ENCODE measurements at regions not wholly inside any gene's neighbourhood (a gene's known extent, or its start where the extent isn't known, plus 50 kb on each side); places are given as distances from the start of the nearest gene placed in this dataset.

- Histone ChIP-seq H3K27me3 (ENCODE audit: control insufficient read depth, insufficient read depth, low read length) (peaks cover 3% of the 10 kb centered on the region), H3K9me3 (ENCODE audit: control insufficient read depth, low read depth, low read length) (no peaks in the 10 kb centered on the region), H3K4me3 (ENCODE audit: low read length) (no peak overlapping the region), H3K4me1 (ENCODE audit: control insufficient read depth, insufficient read depth, low read length) (no peaks in the 10 kb centered on the region), H3K36me3 (ENCODE audit: control insufficient read depth, insufficient read depth, low read length) (no peaks in the 10 kb centered on the region), H3K27ac (ENCODE audit: low read length) (no peak overlapping the region)
- DNase-seq, result no peak
- no CpG with 5 or more reads among the region's 3 CpGs for WGBS (ENCODE audit: insufficient coverage, low lambda C conversion rate)
Measured at GRCh38 chr2:100643467-100643866, 80.7 kb downstream of the PDCL3 start.

- DNase-seq, result no peak
Measured at GRCh38 chr2:100643906-100644501, 81.2 kb downstream of the PDCL3 start.

GRCh38 chr2:100645695-100646429 lies 83.1 kb downstream of the PDCL3 start:
- peaks cover 3% of the 10 kb centered on the region for H3K27me3 ChIP-seq (ENCODE audit: control insufficient read depth, insufficient read depth, low read length)
- WGBS (ENCODE audit: insufficient coverage, low lambda C conversion rate), result 57% methylated on average over 1 of the region's 8 CpGs

More at GRCh38 chr2:100643906-100644501, 81.2 kb downstream of the PDCL3 start:
- Histone ChIP-seq H3K27ac (ENCODE audit: low read length) (no peak overlapping the region), H3K27me3 (ENCODE audit: control insufficient read depth, insufficient read depth, low read length) (peaks cover 3% of the 10 kb centered on the region), H3K4me1 (ENCODE audit: control insufficient read depth, insufficient read depth, low read length) (no peaks in the 10 kb centered on the region), H3K4me3 (ENCODE audit: low read length) (no peak overlapping the region), H3K9me3 (ENCODE audit: control insufficient read depth, low read depth, low read length) (no peaks in the 10 kb centered on the region), H3K36me3 (ENCODE audit: control insufficient read depth, insufficient read depth, low read length) (no peaks in the 10 kb centered on the region)
- 60% methylated on average over 1 of the region's 6 CpGs for WGBS (ENCODE audit: insufficient coverage, low lambda C conversion rate)

GRCh38 chr2:100647709-100648108 lies 84.9 kb downstream of the PDCL3 start:
- H3K4me1 ChIP-seq (ENCODE audit: control insufficient read depth, insufficient read depth, low read length), result no peaks in the 10 kb centered on the region
- no peaks in the 10 kb centered on the region for H3K9me3 ChIP-seq (ENCODE audit: control insufficient read depth, low read depth, low read length)
- 100% methylated on average over 1 of the region's 1 CpG for WGBS (ENCODE audit: insufficient coverage, low lambda C conversion rate)
- no peak overlapping the region for H3K4me3 ChIP-seq (ENCODE audit: low read length)
- peaks cover 3% of the 10 kb centered on the region for H3K27me3 ChIP-seq (ENCODE audit: control insufficient read depth, insufficient read depth, low read length)
- DNase-seq, result no peak
- H3K27ac ChIP-seq (ENCODE audit: low read length), result no peak overlapping the region
- no peaks in the 10 kb centered on the region for H3K36me3 ChIP-seq (ENCODE audit: control insufficient read depth, insufficient read depth, low read length)

More at GRCh38 chr2:100645695-100646429, 83.1 kb downstream of the PDCL3 start:
- Histone ChIP-seq H3K4me1 (ENCODE audit: control insufficient read depth, insufficient read depth, low read length) (no peaks in the 10 kb centered on the region), H3K4me3 (ENCODE audit: low read length) (no peak overlapping the region), H3K36me3 (ENCODE audit: control insufficient read depth, insufficient read depth, low read length) (no peaks in the 10 kb centered on the region), H3K27ac (ENCODE audit: low read length) (no peak overlapping the region), H3K9me3 (ENCODE audit: control insufficient read depth, low read depth, low read length) (no peaks in the 10 kb centered on the region)
- no peak for DNase-seq

GRCh38 chr2:100650151-100650550 lies 87.4 kb downstream of the PDCL3 start:
- WGBS (ENCODE audit: insufficient coverage, low lambda C conversion rate), result 90% methylated on average over 3 of the region's 3 CpGs
- H3K4me1 ChIP-seq (ENCODE audit: control insufficient read depth, insufficient read depth, low read length), result no peaks in the 10 kb centered on the region
- DNase-seq, result no peak
- H3K9me3 ChIP-seq (ENCODE audit: control insufficient read depth, low read depth, low read length), result no peaks in the 10 kb centered on the region
- H3K36me3 ChIP-seq (ENCODE audit: control insufficient read depth, insufficient read depth, low read length), result no peaks in the 10 kb centered on the region
- no peak overlapping the region for H3K4me3 ChIP-seq (ENCODE audit: low read length)
- peaks cover 3% of the 10 kb centered on the region for H3K27me3 ChIP-seq (ENCODE audit: control insufficient read depth, insufficient read depth, low read length)
- H3K27ac ChIP-seq (ENCODE audit: low read length), result no peak overlapping the region

- Histone ChIP-seq H3K9me3 (ENCODE audit: control insufficient read depth, low read depth, low read length) (no peaks in the 10 kb centered on the region), H3K4me1 (ENCODE audit: control insufficient read depth, insufficient read depth, low read length) (no peaks in the 10 kb centered on the region), H3K27me3 (ENCODE audit: control insufficient read depth, insufficient read depth, low read length) (no peaks in the 10 kb centered on the region), H3K36me3 (ENCODE audit: control insufficient read depth, insufficient read depth, low read length) (no peaks in the 10 kb centered on the region), H3K4me3 (ENCODE audit: low read length) (no peak overlapping the region), H3K27ac (ENCODE audit: low read length) (no peak overlapping the region)
- no peak for DNase-seq
- whole genome bisulfite sequencing (ENCODE audit: insufficient coverage, low lambda C conversion rate), result 83% methylated on average over 1 of the region's 7 CpGs
Measured at GRCh38 chr2:100653449-100654035, 90.7 kb downstream of the PDCL3 start.

- H3K27ac ChIP-seq (ENCODE audit: low read length), result no peak overlapping the region
Measured at GRCh38 chr2:100654611-100655010, 91.8 kb downstream of the PDCL3 start.

GRCh38 chr2:100655446-100655845 lies 92.7 kb downstream of the PDCL3 start:
- H3K27ac ChIP-seq (ENCODE audit: low read length), result no peak overlapping the region
- WGBS (ENCODE audit: insufficient coverage, low lambda C conversion rate), result 90% methylated on average over 2 of the region's 5 CpGs
- no peak overlapping the region for H3K4me3 ChIP-seq (ENCODE audit: low read length)
- no peaks in the 10 kb centered on the region for H3K4me1 ChIP-seq (ENCODE audit: control insufficient read depth, insufficient read depth, low read length)
- H3K9me3 ChIP-seq (ENCODE audit: control insufficient read depth, low read depth, low read length), result no peaks in the 10 kb centered on the region
- H3K27me3 ChIP-seq (ENCODE audit: control insufficient read depth, insufficient read depth, low read length), result no peaks in the 10 kb centered on the region
- DNase-seq, result no peak
- H3K36me3 ChIP-seq (ENCODE audit: control insufficient read depth, insufficient read depth, low read length), result no peaks in the 10 kb centered on the region

More at GRCh38 chr2:100654611-100655010, 91.8 kb downstream of the PDCL3 start:
- no peaks in the 10 kb centered on the region for H3K4me1 ChIP-seq (ENCODE audit: control insufficient read depth, insufficient read depth, low read length)
- no peak for DNase-seq
- no peaks in the 10 kb centered on the region for H3K36me3 ChIP-seq (ENCODE audit: control insufficient read depth, insufficient read depth, low read length)
- H3K4me3 ChIP-seq (ENCODE audit: low read length), result no peak overlapping the region
- no peaks in the 10 kb centered on the region for H3K27me3 ChIP-seq (ENCODE audit: control insufficient read depth, insufficient read depth, low read length)
- no CpG with 5 or more reads among the region's 7 CpGs for WGBS (ENCODE audit: insufficient coverage, low lambda C conversion rate)
- no peaks in the 10 kb centered on the region for H3K9me3 ChIP-seq (ENCODE audit: control insufficient read depth, low read depth, low read length)

GRCh38 chr2:100655936-100656534 lies 93.2 kb downstream of the PDCL3 start:
- H3K36me3 ChIP-seq (ENCODE audit: control insufficient read depth, insufficient read depth, low read length), result no peaks in the 10 kb centered on the region
- DNase-seq, result no peak
- H3K4me1 ChIP-seq (ENCODE audit: control insufficient read depth, insufficient read depth, low read length), result no peaks in the 10 kb centered on the region
- H3K4me3 ChIP-seq (ENCODE audit: low read length), result no peak overlapping the region
- 76% methylated on average over 2 of the region's 5 CpGs for WGBS (ENCODE audit: insufficient coverage, low lambda C conversion rate)
- H3K27me3 ChIP-seq (ENCODE audit: control insufficient read depth, insufficient read depth, low read length), result no peaks in the 10 kb centered on the region
- H3K9me3 ChIP-seq (ENCODE audit: control insufficient read depth, low read depth, low read length), result no peaks in the 10 kb centered on the region
- no peak overlapping the region for H3K27ac ChIP-seq (ENCODE audit: low read length)

- Histone ChIP-seq H3K4me1 (ENCODE audit: control insufficient read depth, insufficient read depth, low read length) (no peaks in the 10 kb centered on the region), H3K36me3 (ENCODE audit: control insufficient read depth, insufficient read depth, low read length) (no peaks in the 10 kb centered on the region), H3K9me3 (ENCODE audit: control insufficient read depth, low read depth, low read length) (no peaks in the 10 kb centered on the region), H3K4me3 (ENCODE audit: low read length) (no peak overlapping the region), H3K27ac (ENCODE audit: low read length) (no peak overlapping the region), H3K27me3 (ENCODE audit: control insufficient read depth, insufficient read depth, low read length) (no peaks in the 10 kb centered on the region)
- 90% methylated on average over 2 of the region's 4 CpGs for WGBS (ENCODE audit: insufficient coverage, low lambda C conversion rate)
- no peak for DNase-seq
Measured at GRCh38 chr2:100658017-100658416, 95.2 kb downstream of the PDCL3 start.
